ENCODE measurements at regions not wholly inside any gene's neighbourhood (a gene's known extent, or its start where the extent isn't known, plus 50 kb on each side); places are given as distances from the start of the nearest gene placed in this dataset.

DNA sequence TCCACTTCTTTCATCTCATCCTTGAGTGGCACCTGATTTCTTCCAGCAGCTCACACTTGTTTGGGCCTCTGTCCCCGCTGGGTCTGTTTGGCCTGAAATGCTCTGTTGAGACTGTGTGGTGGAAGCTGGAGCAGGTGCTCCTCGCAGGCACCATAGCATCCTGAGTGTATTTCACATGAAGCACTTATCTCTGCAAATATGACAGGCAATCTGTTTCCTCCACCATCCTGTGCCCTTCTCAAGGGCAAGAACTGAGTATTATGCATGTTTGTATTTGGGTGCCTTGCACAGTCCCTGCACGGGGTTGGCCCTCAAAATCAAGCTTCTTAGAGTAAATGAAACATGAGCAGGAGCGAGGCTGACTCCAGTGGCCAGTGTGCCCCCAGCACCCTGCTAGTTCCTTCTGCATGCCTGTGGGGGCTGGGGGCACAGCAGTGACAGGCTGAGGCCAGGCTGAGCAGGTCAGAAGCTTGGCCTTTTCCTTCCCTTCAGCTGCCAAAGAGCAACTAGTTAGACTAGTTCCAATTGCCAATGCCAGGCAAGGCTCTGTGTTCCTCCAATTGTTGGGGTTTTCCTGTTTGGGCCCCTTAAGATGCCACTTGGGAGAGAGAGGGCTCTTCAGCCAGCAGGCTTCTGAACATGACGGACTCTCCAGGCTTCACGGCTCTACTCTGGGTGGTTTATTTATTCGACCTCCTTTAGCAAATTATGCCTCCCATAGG lies 129.6 kb upstream of the ATP1A1 start:
- no peaks in the 10 kb centered on the region for H3K36me3 Mint-ChIP-seq (ENCODE audit: low read depth)
- no peak for DNase-seq
- ChIA-PET POLR2A (no interaction called here), CTCF (interaction anchor here (1.4 kb wide), 1 partner anchor 77 kb away, joined by 3 read pairs; no protein-coding TSS in a partner anchor)
- H3K4me3 Mint-ChIP-seq, result no peak overlapping the region
- H3K4me1 Mint-ChIP-seq, result no peaks in the 10 kb centered on the region
- H3K9me3 Mint-ChIP-seq, result no peaks in the 10 kb centered on the region
- peaks cover 1% of the 10 kb centered on the region for H3K27me3 Mint-ChIP-seq
- H3K27ac Mint-ChIP-seq, result no peak overlapping the region

DNA sequence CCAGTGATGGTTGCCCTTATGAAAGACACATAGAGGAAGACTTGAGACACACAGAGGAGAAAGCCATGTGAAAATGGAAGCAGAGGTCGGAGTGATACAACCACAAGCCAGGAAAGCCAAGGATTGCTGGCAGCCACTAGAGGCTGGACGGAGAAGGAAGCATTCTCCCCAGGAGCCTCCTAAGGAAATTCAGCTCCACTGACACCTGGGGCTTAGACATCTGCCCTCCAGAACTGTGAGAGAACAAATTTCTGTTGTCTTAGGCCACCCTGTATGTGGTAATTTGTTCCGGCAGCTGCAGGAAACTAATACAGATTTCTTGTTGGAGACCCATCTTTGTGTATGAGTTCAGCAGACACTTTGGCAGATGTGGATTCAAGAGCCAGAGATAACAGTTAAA lies 126.9 kb upstream of the ATP1A1 start:
- Mint-ChIP-seq H3K27me3 (no peaks in the 10 kb centered on the region), H3K4me3 (no peak overlapping the region), H3K4me1 (no peaks in the 10 kb centered on the region), H3K9me3 (peaks cover 2% of the 10 kb centered on the region), H3K27ac (no peak overlapping the region), H3K36me3 (ENCODE audit: low read depth) (no peaks in the 10 kb centered on the region)
- no peak for DNase-seq
- ChIA-PET POLR2A (no interaction called here), CTCF (no interaction called here)

DNA sequence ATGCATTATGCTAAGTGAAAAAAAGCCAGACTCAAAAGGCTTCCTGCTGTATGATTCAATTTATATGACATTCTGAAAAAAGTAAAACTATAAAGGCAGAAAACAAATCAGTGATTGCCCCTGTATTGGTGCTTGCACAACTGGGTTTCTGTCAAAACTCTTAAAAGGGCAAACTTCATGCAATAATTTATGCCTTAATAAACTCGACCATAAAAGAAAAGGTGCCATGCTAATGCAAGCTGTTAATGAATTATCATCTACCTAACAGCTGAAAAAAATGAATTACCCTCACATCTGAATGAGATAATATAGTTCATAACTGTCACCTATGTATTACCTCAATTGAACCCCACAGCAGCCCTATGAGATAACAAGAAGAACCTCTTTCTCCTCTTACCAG lies 120.8 kb upstream of the ATP1A1 start:
- Mint-ChIP-seq H3K4me3 (no peak overlapping the region), H3K27me3 (no peaks in the 10 kb centered on the region), H3K4me1 (peaks cover under 1% of the 10 kb centered on the region), H3K27ac (no peak overlapping the region), H3K9me3 (peaks cover 2% of the 10 kb centered on the region), H3K36me3 (ENCODE audit: low read depth) (no peaks in the 10 kb centered on the region)
- POLR2A ChIA-PET, result no interaction called here
- CTCF ChIA-PET, result no interaction called here
- no peak for DNase-seq

DNA sequence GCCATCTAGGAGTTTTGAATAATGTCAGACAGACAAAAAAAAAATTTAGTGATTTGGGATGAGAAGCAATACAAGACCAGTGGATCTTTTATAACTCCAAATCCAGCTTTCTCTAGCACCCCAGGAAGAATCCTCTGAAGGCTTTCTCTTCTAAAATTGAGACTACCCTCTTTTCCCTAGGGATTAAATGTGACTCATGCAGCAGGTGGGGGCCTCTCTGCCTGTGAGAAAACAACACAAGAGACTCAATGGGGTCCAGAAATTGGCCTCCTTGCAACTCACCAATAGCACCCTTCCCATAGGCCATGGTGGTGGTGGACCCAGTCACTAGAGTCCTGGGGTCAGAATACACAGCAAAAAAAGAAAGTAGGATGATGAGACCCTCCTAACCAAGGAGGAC lies 120.3 kb upstream of the ATP1A1 start:
- Mint-ChIP-seq H3K27ac (no peak overlapping the region), H3K36me3 (ENCODE audit: low read depth) (no peaks in the 10 kb centered on the region), H3K4me1 (peaks cover 5% of the 10 kb centered on the region), H3K27me3 (no peaks in the 10 kb centered on the region), H3K4me3 (no peak overlapping the region), H3K9me3 (peaks cover 2% of the 10 kb centered on the region)
- no peak for DNase-seq
- ChIA-PET POLR2A (no interaction called here), CTCF (no interaction called here)

DNA sequence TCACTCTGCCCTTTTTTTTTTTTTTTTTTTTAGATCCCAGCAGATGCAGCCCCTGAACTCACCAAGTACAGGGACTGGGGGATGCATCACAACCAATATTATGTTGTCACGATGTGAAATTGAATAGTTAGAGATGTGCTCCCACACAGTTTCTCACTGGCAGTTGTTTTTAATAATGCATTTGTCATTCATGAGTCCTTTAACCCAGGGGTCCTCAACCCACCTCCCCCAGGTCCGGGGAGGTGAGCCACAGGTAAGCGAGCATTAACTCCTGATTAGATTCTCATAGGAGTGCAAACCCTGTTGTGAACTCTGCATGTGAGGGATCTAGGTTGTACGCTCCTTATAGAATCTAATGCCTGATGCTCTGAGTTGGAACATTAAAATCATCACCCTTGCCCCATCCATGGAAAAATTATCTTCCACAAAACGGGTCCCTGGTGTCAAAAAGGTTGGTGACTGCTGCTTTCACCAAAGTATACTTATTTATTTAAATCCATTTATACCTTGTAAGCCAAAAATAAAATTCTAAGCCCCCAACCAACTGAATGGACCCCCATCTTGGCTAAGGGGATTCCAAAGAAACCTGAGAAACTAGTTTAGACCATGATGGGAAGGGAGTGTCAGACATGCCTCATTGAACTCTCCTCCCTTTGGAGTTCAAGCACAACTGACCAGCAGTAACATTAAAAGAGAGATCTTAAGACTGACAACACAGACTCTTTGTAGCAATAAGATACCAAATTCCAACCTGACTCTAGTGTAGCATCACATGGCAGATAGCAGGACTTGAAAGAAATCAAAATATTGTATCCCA lies 119.3 kb upstream of the ATP1A1 start:
- ChIA-PET POLR2A (no interaction called here), CTCF (no interaction called here)
- Mint-ChIP-seq H3K9me3 (peaks cover 2% of the 10 kb centered on the region), H3K4me3 (no peak overlapping the region), H3K27ac (no peak overlapping the region), H3K27me3 (no peaks in the 10 kb centered on the region), H3K36me3 (ENCODE audit: low read depth) (no peaks in the 10 kb centered on the region), H3K4me1 (peaks cover 9% of the 10 kb centered on the region)
- DNase-seq, result no peak

DNA sequence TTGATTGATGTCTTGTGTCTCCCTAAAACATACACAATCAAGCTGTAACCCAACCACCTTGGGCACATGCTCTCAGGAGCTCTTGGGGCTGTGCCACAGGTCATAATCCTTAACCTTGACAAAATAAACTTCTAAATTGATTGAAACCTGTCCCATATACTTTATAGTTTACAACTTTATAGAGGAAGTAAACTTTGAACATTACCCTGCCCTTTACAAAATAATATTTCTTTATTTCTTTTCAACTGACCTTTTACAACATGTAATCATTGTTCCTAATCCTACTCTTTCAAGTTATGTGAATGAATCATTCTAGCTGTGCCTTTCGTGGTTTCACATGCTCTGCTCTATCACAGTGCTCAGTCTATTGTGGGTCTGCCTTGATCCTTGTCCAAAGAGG lies 118.3 kb upstream of the ATP1A1 start:
- POLR2A ChIA-PET, result no interaction called here

DNA sequence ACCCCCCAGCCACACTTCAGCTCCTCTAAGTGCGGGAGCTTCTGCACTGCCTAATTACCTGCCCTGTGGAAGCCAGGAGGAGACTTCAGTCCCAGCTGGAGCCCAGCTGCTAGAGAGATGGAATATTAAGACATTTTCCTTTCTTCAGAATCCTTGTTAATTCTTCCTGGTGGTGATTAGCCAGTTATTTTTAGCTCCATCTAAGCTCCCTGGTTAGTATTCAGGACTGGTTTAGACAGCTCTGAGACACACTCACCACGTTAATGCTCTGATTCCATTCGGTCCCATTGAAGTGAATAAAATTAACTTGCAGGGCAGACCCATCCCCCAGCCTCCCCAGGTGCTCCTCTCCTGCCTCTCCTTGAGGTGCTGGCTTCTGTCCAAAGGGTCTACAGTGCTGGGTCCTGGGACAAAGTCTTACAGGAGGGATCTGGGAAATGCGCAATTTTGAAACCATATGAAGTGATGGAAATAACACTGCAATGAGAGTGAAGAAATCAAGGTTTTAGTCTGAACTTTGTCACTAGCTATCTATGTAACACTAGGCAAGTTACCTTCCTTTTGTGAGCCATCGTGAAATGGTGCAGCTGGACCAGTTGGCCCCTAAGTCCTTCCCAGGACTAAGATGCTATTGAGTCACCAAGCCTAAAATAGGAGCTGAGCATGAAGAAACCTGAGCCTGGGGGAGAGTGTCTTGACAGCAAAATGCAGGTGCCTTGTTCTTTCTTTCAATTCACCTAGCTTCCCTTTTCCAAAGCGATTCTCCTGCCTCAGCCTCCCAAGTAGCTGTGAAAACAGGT lies 117.4 kb upstream of the ATP1A1 start:
- POLR2A ChIA-PET, result no interaction called here
- no peaks in the 10 kb centered on the region for H3K36me3 Mint-ChIP-seq (ENCODE audit: low read depth)
- CTCF ChIA-PET, result no interaction called here
- peaks cover 1% of the 10 kb centered on the region for H3K9me3 Mint-ChIP-seq
- no peak overlapping the region for H3K27ac Mint-ChIP-seq
- H3K4me3 Mint-ChIP-seq, result no peak overlapping the region
- H3K27me3 Mint-ChIP-seq, result no peaks in the 10 kb centered on the region
- H3K4me1 Mint-ChIP-seq, result peaks cover 12% of the 10 kb centered on the region
- no peak for DNase-seq

More for the DNA sequence above, 118.3 kb upstream of the ATP1A1 start:
- Mint-ChIP-seq H3K36me3 (ENCODE audit: low read depth) (no peaks in the 10 kb centered on the region), H3K4me1 (peaks cover 11% of the 10 kb centered on the region), H3K27me3 (no peaks in the 10 kb centered on the region), H3K27ac (no peak overlapping the region), H3K9me3 (peaks cover 2% of the 10 kb centered on the region), H3K4me3 (no peak overlapping the region)
- DNase-seq, result no peak
- CTCF ChIA-PET, result no interaction called here

DNA sequence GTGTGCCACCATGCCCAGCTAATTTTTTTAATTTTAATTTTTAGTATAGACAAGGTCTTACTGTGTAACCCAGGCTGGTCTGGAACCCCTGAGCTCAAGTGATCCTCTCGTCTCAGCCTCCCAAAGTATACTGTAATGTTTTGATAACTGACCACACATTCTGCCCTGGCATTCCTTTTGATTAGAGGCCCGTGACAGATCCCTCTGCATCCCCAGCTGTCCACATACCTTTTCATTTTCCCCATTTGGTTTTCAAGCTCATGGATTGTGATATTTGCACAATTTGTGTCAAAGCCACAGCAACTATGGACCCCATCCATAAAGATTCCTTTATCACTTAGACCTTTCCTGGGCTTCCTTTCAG lies 116.8 kb upstream of the ATP1A1 start:
- no peak overlapping the region for H3K4me3 Mint-ChIP-seq
- H3K36me3 Mint-ChIP-seq (ENCODE audit: low read depth), result no peaks in the 10 kb centered on the region
- H3K4me1 Mint-ChIP-seq, result peaks cover 12% of the 10 kb centered on the region
- ChIA-PET CTCF (no interaction called here), POLR2A (no interaction called here)
- no peak for DNase-seq
- H3K27me3 Mint-ChIP-seq, result no peaks in the 10 kb centered on the region
- no peak overlapping the region for H3K27ac Mint-ChIP-seq
- H3K9me3 Mint-ChIP-seq, result no peaks in the 10 kb centered on the region

DNA sequence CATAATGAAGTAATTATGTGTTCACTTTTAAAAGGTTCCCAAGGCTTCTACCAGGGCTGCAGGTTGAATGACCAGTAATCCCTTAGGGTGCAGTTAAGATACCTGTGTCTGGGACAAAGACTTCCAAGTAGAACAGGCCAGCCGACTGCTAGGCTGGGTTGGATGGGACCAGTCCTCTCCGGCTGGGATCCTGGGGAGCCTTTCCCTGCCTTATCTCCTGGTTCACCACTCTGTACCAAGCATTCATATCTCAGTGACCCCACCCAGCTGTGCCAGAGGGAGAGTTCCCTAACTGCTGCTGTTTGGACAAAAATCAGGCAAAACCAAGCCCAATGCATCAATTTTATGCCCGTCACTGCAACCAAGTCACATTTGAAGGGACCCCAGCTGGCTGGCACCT lies 116.2 kb upstream of the ATP1A1 start:
- H3K27ac Mint-ChIP-seq, result no peak overlapping the region

DNA sequence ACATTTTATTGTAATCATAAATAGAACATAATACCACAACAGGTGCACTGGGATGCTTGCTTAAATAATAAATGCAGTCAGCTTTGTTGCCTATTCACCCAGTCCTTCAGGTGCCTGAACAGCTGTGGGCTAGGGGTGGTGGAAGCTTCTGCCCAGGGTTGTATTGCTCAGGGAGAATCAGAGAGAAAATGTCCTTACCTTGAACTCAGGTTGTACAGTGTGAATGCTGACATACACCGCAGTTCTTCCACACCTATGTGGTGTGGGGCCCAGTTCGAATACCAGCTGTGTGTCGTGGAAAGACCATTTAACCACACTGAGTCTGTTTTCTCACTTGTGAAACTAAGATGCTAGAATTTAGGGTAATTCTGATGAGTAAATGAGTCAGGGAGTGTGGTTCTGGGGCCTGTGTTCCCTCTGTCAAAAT lies 115.7 kb upstream of the ATP1A1 start:
- no peak for DNase-seq
- Mint-ChIP-seq H3K9me3 (no peaks in the 10 kb centered on the region), H3K4me1 (peaks cover 12% of the 10 kb centered on the region), H3K27ac (no peak overlapping the region), H3K4me3 (no peak overlapping the region), H3K27me3 (no peaks in the 10 kb centered on the region), H3K36me3 (ENCODE audit: low read depth) (no peaks in the 10 kb centered on the region)
- CTCF ChIA-PET, result no interaction called here
- POLR2A ChIA-PET, result interaction anchor here (1.2 kb wide), 1 partner anchor 117 kb away, joined by 4 read pairs; no protein-coding TSS in a partner anchor

More for the DNA sequence above, 116.2 kb upstream of the ATP1A1 start:
- ChIA-PET POLR2A (interaction anchor here (1.2 kb wide), 1 partner anchor 118 kb away, joined by 4 read pairs; no protein-coding TSS in a partner anchor), CTCF (no interaction called here)
- Mint-ChIP-seq H3K27me3 (no peaks in the 10 kb centered on the region), H3K4me3 (no peak overlapping the region), H3K9me3 (no peaks in the 10 kb centered on the region), H3K36me3 (ENCODE audit: low read depth) (no peaks in the 10 kb centered on the region), H3K4me1 (peaks cover 12% of the 10 kb centered on the region)
- DNase-seq, result no peak

DNA sequence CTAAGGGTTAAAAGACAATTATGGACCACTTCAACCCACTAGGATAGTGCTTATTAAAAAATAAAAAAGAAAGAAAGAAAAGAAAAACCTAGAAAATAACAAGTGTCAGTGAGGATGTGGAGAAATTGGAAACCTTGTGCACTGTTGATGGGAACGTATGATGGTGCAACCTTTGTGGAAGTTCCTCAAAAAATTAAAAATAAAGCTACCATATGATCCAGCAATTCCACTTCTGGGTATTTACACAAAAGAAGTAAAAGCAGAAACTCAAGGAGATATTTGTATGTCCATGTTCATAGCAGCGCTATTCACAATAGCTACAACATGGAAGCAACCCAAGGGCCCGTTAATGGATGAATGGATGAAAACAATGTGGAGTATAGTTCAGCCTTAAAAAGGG lies 115.2 kb upstream of the ATP1A1 start:
- H3K9me3 Mint-ChIP-seq, result no peaks in the 10 kb centered on the region
- H3K36me3 Mint-ChIP-seq (ENCODE audit: low read depth), result no peaks in the 10 kb centered on the region
- CTCF ChIA-PET, result no interaction called here
- POLR2A ChIA-PET, result interaction anchor here (1.2 kb wide), 1 partner anchor 117 kb away, joined by 4 read pairs; no protein-coding TSS in a partner anchor
- no peak overlapping the region for H3K27ac Mint-ChIP-seq
- no peak for DNase-seq
- no peak overlapping the region for H3K4me3 Mint-ChIP-seq
- peaks cover 12% of the 10 kb centered on the region for H3K4me1 Mint-ChIP-seq
- H3K27me3 Mint-ChIP-seq, result no peaks in the 10 kb centered on the region

DNA sequence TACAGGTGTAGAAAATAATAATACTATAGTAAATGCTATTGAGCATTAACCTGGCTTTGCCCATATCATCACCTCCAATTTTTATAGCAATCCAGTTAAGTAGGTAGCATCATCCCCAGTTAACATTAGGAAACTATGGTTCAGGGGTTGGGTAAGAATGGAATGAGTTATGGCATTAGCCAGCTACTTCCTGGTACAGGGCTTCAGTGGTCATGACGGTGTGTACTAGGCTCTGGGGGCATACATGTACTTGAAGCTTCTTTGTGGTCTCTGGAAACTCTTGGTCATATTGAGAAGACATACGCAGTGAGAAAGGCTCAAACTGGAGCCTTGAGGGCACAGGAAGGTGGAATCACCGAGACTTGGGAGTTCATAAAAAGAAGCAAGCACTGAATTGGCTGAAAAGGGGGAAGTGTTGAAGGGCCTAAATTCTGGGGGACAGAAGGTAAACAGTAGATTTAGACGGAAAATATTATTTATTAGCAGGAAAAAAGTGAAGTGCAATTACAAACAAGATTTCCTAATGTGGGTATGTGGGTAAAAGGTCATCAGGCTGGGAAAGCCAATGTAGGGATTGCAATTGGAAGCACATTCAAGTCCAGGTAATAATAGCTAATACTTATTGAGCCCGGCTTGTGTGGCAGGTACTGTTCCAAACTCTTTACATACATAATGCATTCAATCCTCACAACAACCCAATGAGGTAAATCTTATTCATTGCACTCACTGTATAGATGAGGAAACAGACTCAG lies 114.2 kb upstream of the ATP1A1 start:
- Mint-ChIP-seq H3K27me3 (no peaks in the 10 kb centered on the region), H3K9me3 (no peaks in the 10 kb centered on the region), H3K36me3 (ENCODE audit: low read depth) (no peaks in the 10 kb centered on the region), H3K4me1 (peaks cover 12% of the 10 kb centered on the region), H3K27ac (no peak overlapping the region), H3K4me3 (no peak overlapping the region)
- CTCF ChIA-PET, result no interaction called here
- no peak for DNase-seq
- POLR2A ChIA-PET, result no interaction called here

DNA sequence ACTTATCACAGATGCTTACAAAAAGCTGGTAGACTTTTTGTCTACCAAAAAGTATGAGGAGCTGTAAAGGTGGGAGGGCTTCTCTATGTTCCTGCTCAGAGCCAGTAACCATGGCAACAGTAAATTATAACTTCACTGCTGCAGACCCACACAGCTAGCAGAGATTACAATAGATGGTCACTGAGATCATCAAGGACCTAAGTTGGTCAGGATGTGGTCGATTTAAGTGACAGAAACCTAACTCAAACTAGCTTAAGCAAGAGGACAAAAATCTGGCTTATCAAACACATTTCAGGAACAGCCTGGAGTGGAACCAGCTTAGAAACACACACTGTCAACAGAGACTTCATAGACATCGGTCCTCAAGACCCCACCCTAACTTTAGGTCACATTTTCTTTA lies 113.4 kb upstream of the ATP1A1 start:
- H3K4me3 Mint-ChIP-seq, result no peak overlapping the region
- H3K36me3 Mint-ChIP-seq (ENCODE audit: low read depth), result no peaks in the 10 kb centered on the region
- peaks cover 12% of the 10 kb centered on the region for H3K4me1 Mint-ChIP-seq
- no peaks in the 10 kb centered on the region for H3K9me3 Mint-ChIP-seq
- POLR2A ChIA-PET, result no interaction called here
- CTCF ChIA-PET, result no interaction called here
- H3K27ac Mint-ChIP-seq, result no peak overlapping the region
- no peak for DNase-seq
- no peaks in the 10 kb centered on the region for H3K27me3 Mint-ChIP-seq

Measured in activated CD4-positive, alpha-beta memory T cell treated with anti-CD3 and anti-CD28 coated beads, Interleukin-2, amount 10 ng/mL, durations not matched to agents 7 days and 5 days (primary cell).